ENCODE measurements at regions not wholly inside any gene's neighbourhood (a gene's known extent, or its start where the extent isn't known, plus 50 kb on each side); places are given as distances from the start of the nearest gene placed in this dataset.
A peak's percentile ranks its signal among the peaks of the same experiment; 100 is the strongest.

- ATAC-seq: peak; percentile 36
Measured at GRCh38 chr11:115784796-115785521, 280.7 kb upstream of the CADM1 start.

GRCh38 chr11:115780646-115781362 lies 276.6 kb upstream of the CADM1 start:
- no peak for ATAC-seq

- no peak for ATAC-seq
Measured at GRCh38 chr11:115778928-115779650, 274.9 kb upstream of the CADM1 start.

- no peak for ATAC-seq
Measured at GRCh38 chr11:115776916-115777315, 272.7 kb upstream of the CADM1 start.

GRCh38 chr11:115775846-115776245 lies 271.6 kb upstream of the CADM1 start:
- ATAC-seq: peak; percentile 24

DNA sequence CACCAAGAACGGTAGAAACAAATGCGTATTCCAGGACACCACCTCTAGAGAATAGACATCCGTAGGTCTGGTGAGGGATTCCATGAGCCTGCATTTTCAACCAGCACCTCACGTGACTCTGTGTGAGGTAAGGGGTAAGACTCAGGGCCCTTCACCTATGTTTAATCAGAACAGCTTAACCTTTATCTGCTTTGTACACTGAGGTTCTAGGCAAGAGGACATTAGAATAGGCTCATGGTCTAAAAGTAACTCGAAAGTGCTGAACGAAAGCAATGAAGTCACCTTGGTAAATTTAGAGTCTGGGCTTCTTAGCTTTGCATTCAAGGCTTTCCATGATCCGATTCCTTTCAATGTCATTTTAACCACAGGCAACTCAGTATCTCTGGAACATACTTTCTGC lies 270.5 kb upstream of the CADM1 start:
- no peak for ATAC-seq

- ATAC-seq: no peak
Measured at GRCh38 chr11:115769891-115770290, 265.7 kb upstream of the CADM1 start.

DNA sequence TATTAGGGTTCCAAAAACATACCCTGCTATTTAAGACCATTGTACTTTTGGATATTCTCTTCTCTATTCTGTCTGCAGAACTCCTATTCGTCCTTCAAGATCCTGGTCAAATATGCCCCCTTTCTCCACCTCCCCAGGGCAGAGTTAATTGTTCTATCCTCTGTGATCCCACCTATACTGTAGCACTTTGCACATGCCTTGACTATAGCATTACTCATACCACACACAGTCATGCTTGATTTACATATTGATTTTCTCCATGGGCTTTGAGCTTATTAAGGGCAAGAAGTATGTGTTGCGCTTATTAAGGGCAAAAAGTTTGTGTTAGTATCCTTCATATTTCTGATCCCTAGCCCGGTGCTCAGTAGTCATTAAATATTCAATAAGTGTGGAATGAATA lies 263.7 kb upstream of the CADM1 start:
- no peak for ATAC-seq

DNA sequence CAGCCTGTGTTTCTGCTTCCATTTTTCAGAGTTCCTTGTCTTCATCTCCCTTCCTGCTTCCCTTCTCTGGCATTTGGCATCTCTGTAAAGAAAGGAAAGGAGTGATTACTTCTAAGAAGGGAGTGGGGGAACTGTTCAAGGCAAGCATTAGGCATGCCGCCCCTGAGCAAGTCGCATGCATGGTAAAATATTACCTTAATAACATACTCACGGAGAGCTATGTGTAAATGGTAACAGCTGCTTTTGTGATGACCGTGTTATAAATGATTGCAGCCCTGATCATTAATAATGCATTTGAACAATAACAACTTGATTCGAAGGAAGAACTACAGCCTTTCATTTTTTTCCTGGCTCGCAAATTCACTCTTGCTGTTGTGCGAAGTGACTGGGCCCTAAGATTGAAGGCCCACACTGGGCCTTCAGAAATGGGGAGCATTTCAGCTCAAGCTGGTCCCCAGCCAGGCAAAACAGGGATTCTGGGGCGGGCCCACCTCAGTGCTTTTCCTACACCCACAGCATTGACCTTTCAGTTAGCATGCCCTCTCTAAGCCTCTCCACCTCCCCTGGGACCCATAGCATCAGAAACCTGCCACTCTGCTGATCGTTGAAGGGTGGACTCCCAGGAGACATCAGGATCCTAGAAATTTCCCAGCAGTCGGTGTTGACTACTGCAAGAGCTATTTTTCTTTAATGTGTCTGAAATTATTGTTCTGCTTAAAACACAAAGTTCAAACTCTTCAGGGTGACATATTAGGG lies 263.0 kb upstream of the CADM1 start:
- no peak for ATAC-seq

DNA sequence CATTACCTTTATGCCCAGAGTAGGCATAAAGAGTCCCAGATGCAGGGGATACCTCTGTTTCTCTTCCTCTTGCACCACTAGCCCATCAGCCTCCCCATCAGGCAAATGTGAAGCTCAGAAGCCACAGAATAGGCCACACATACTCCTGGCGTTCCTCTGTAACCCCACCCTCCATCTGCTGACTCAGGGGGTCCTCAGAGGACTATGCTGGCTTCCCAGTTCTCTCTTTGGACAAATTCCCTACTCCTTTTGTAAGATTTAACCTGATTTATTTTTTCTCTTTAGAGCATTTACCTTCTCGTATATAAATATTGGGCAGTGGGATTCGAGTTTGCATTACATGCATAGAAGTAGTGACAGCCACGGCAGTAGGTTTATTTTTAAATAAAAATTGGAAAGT lies 262.3 kb upstream of the CADM1 start:
- ATAC-seq: no peak

DNA sequence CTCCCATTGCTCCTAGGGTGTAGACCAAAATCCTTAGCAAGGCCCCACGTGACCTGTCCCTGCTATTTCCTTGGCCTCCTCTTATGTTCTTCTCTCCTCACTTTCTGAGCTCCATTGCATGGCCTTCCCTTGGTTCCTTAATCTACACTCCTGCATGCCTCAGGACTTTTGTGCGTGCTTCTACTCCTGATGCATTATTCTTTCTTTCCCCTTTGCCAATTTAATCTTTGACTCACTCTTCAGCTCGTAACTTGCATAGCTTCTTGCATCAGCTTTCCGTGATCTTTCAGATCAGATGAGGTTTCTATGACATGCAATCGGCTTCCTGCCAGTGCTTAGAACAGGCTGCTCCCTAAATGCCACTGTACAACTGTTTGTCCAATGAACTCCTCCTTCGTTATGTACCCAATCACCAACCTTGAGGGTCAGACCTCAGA lies 261.6 kb upstream of the CADM1 start:
- ATAC-seq: peak; percentile 78

- ATAC-seq: no peak
Measured at GRCh38 chr11:115764176-115764575, 260.0 kb upstream of the CADM1 start.

DNA sequence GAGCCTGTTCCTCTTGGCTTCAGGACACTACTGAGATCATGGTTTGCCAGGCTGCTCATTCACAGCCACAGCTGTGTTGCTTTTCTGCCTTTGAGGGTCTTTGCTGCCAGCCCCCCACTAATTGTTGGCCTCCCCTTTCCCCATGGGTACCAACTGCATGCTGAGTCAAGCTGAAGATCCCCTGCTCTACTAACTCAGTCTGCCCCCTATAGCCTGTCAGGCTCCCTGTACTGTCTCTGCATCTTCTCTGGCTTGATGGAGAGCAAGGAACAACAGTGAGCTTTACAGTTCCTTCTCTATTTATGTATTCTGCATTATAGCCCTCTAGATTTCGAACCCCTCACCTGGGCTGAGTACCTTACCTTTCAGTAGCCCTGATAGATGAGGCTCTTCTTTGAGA lies 257.6 kb upstream of the CADM1 start:
- no peak for ATAC-seq

DNA sequence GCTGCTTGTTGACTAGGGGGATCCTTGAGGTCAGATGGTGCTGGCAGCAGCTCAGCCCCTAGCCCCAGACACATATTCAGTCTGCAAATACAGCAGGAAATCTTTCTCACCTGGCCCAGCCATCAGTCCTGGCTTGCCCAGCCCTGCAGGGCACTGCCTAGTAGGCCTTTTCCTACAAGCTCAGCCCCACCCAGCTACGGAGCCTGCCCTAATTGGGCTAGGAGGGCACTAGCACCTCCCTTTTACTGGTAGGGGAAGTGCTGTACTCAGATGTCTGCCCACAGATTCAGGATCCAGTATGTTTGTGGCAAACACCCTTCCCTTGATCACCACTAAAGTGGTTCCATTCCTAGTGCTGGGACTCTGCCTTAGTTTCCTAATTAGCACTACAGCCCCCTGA lies 257.1 kb upstream of the CADM1 start:
- ATAC-seq: peak; percentile 96

DNA sequence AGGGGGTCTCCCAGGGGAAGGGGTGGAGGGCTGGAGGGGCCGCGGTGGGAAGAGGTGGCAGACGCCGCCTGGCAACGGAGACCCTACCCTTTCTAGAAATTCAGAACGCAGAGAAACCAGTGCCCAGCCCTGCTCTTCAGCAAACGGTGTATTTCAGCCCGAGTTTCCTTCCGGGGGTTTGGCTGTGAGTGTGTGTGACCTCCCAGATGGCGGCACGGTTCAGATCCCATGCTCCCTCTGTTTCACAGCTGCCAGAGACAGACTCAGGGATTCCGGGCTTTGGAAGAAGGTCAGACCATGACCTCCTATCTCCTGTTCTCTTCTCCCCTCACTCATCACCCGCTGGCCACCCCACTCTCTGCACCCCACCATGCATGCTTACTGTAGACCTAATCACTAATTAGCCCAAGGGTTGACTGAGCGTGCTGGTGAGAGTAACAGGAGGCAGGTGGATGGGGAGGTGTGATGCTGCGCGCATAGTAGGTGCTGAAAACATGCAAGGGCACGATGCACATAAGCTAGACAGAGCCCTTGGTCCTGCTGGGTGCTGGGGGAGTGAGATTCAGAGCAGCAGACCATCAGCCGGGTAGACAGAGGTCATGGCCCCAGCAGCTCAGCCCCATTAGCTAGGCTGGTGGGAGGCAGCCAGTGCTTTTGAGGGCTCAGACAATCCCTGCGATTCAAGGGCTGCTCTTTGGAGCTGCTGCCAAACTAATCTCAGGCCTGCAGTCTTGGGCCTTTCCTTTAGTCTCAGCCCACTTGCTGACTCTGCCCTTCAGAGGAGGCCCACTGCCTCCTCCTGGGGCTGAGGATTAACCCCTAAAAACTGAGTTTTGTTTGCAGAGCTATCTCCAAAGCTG lies 256.5 kb upstream of the CADM1 start:
- ATAC-seq: peak; percentile 32

GRCh38 chr11:115759622-115760460 lies 255.6 kb upstream of the CADM1 start:
- peak; percentile 8 for ATAC-seq

DNA sequence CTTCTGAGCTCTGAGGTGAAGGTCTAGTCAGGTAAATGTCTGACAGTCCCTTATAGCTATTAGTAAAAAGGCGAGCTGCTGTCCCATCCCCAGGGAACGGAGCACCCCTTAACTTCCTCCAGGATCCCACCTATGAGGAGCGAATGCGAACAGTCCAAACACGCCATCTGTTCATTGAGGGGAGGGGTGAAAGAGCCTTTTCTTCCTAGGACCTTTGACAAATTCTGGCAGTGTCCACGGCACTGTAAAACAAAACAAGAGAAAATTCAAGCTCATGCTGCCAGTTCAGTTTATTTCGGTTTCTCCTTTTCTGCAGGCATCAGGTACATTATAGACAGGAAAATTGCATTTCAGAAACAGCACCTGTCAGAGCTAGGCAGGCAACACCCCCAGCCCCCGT lies 253.8 kb upstream of the CADM1 start:
- no peak for ATAC-seq

DNA sequence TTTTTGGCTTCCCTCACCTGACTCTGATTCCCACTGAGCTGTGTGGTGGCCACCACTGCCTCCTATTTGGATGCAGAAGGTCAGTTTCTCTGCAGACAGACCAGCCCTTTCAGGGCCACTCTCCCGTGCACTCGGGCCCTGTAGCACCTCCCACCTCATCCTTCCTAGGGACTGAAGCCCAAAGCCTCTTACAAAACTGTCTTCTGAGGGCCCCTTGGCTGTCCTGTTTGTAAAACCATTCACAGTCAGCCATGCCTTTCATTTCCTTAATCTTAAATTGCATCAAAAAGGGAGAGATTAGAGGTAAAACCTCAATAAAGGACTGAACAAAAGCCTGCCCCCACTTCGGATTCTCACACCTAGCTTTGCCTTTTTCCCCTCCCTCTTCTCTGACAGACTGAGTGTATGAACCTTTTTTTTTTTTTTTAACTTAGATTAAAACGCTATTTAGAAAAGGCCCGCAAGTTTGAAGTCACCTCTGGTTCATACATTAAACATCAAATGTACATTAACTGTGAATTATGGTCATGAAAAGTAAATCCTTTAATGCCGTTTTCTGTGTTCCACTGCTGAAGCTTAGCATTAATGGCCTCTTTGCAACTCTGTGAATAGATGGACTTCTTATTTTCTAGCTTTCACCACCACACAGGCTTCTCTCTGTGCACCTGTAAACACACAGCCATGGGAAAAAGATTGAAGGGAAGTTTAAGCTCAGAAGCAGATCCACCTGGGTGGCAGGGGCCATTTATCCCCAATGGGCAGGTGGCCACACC lies 247.2 kb upstream of the CADM1 start:
- ATAC-seq: no peak

DNA sequence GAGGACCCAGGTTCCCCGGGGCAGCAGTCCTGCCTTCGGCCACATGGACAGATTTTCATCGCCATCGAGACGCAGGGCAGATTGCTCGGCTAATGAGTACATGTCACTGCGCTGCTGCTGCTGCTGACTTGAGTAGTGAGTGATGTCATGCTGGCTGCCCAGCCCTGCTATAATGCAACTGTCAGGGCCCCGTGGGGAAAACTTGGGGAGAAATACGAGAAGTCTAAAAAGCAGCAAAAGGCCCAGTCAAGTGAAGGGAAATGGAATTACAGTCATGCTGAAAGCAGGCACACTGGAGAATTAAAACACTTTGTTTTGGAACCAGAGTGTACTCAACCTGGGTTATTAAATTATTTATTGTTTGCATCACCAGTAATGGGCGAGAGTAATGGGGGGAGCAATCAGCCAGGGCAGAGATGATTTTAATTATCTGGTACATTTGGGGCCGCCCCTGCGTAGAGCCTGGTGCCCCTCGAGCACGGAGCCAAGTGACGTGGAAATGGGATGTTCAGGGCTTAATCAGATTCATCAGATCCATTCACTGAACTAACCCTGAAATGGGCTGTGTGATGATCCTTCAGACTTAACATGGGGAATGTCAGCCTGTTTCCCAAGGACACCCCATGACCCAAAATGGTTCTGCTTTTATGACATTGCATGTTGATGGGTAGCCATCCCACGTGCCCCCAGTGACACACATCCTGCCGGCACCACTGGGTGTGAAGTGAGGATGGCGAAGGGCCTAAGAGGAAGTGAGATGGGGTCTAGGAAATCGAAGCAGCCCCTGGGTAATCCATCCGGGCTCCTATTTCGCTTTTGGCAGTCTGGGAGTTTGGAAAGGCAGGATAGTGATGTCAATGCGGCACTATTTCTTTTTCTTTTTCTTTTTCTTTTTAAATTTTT lies 241.6 kb upstream of the CADM1 start:
- no peak for ATAC-seq
